Right lobe of liver (tissue), 4 donors: ENCODE measurements at regions not wholly inside any gene's neighbourhood (a gene's known extent, or its start where the extent isn't known, plus 50 kb on each side); places are given as distances from the start of the nearest gene placed in this dataset.

ENCODE experiments used
- CTCF ChIP-seq, 4 donors: fragments of 200-600 bp in 3 of 4; fragments of 450-650 bp in 1 of 4; IDR thresholded peaks; one replicate each; pipeline versions ENCODE4 v1.5.1 to v1.8.0; 2016 to 2022; ENCODE audit warnings: antibody characterized with exemption in 4 of 4, mild to moderate bottlenecking in 2 of 4
- POLR2A ChIP-seq: fragments of 450-650 bp; IDR thresholded peaks from one replicate; pipeline ENCODE4 v1.6.1; 2017; ENCODE audit warnings: antibody characterized with exemption, mild to moderate bottlenecking
- donor health status: DM: no; HTN: no; CAD: no.
- donor health status: DM: no; HTN: no; CAD: no.
- donor health status: DM: no; HTN: yes; CAD: no.

GRCh38 chr16:26911436-26911835 is 155.3 kb upstream of the C16orf82 start:
- TF ChIP-seq CTCF (IDR thresholded peaks at IDR 0.05) (no peak), POLR2A (no peak)
